GM21381 (cell line): ENCODE measurements at regions not wholly inside any gene's neighbourhood (a gene's known extent, or its start where the extent isn't known, plus 50 kb on each side); places are given as distances from the start of the nearest gene placed in this dataset.

Experiments used
- ATAC-seq: cut with Tn5 transposase; IDR thresholded peaks from one replicate; pipeline ENCODE4 v1.9.1; 2021; ENCODE audit warnings: mild to moderate bottlenecking, moderate library complexity; ENCODE audit not compliant: unreplicated experiment

DNA sequence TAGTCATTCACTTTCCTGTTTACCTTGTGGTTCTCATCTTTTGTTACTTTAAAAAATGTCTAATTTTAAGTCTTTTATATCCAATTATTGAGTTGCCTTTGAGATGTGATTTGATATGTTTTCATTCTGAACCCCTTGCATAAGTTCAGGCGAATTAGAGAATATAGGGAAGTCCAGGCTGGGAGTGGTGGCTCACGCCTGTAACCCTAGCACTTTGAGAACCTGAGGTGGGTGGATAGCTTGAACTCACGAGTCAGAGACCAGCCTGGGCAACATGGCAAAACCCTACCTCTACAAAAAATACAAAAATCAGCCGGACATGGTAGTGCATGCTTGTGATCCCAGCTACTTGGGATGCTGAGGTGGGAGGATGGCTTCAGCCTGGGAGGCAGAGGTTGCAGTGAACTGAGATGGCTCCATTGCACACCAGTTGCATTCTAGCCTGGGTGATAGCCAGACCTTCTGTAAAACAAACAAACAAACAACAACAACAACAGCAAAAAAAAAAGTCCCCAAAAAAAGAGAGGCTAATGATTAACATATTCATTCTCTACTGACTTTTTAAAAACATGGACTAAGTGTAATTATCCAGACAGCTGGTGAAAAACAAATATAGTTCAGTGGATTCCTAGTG, 451.1 kb upstream of the RGS6 start:
- ATAC-seq = no peak

- ATAC-seq = no peak
Observed at GRCh38 chr14:71482671-71483070, 449.6 kb upstream of the RGS6 start.

- no peak for ATAC-seq
Observed at GRCh38 chr14:71483154-71483553, 449.1 kb upstream of the RGS6 start.

DNA sequence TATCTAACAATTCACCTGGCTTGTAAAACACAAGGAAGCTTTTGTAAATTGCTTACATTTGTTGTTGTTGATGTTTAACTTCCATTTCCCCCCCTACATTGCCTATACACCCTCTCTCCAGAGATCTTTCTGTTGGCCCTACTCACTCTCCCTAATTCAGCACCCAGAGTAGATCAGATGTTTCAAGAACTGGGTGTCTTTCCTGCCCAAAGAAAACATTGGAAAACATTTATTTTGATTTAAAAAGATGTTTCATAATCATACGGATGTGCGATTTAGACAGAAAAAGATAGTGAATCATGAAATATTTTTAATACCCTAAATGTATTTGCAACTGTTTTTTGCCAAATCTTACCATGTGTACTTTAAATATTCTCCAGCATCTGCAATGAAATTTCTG, 446.4 kb upstream of the RGS6 start:
- ATAC-seq = no peak

DNA sequence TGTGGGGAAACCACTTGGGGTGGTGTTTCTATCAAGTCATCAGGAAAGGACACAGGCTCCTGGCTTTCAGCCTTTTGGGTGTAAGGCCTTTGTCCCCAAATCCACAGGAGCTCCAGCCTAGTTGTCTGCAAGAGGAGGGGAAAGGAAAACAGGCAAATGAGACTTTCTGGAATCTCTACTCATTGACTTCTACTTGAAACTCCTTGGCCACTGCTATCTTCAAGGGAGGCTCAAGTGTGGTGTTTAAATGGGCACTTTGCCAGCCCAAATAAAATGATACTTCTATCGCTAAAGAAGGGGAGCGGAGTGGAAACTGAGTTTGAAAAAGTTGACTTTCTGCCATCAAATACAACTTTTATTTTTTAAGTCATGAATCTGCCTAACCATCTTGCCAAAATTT, 445.9 kb upstream of the RGS6 start:
- ATAC-seq = no peak

GRCh38 chr14:71487449-71487848, 444.8 kb upstream of the RGS6 start:
- ATAC-seq = no peak

GRCh38 chr14:71487941-71488340, 444.3 kb upstream of the RGS6 start:
- no peak for ATAC-seq

DNA sequence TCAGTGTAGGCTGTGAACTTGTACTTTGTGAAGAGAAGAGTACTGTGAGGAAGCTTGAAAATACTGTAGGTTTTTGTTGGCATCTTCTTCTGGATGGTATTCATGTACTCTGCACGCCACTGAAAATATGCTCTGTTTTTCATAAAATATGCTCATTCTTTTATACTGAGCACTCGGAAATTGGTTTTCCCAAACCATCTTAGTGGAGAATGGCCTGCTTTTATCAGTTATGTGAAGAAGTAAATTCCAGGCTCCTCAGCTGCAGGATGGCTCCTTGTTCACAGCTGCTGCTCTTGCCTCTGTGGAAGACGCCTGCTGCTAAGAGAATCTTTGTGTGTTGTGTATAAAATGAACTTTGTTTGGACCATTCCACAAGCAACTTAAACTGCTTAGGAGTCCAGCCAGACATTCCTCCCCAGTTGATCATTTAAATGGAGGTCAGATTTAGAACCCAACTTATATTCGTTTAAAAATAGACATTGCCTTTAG, 443.5 kb upstream of the RGS6 start:
- ATAC-seq = no peak

DNA sequence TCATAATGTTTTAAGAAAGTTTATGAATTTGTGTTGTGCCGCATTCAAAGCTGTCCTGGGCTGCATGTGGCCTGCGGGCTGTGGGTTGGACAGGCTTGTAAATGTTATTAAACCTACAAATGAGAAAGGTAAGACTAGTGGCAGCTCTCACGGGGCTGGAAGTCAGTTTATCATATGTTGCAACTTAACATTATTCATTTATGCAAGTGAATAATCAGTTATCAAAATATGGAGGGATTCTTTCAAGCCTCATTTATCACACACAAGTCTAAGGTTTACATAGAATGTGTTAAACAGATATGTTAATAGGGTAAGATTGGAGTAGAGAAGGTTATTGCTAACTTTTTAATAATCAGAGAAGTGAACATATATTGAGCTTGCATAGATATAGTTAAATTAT, 442.5 kb upstream of the RGS6 start:
- ATAC-seq = no peak

DNA sequence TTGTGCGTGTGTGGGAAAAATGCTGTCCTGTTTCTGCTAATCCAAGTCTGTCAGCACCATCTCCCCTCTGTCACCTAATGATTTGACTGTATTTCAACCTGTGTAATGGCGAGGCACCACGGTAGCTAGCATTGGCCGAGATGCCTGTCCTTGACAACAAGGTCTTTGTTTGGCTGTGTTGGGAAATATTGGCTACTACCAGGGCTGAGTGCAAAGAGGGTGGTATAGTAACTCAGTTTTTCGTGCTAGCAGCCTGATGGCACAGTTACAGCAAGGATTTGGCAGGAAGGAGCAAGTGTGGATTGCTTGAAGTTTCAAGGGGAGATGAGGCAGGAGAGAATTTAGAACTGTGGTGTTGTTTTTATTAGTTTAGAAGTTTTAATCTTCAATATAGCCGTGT, 440.3 kb upstream of the RGS6 start:
- ATAC-seq = no peak

DNA sequence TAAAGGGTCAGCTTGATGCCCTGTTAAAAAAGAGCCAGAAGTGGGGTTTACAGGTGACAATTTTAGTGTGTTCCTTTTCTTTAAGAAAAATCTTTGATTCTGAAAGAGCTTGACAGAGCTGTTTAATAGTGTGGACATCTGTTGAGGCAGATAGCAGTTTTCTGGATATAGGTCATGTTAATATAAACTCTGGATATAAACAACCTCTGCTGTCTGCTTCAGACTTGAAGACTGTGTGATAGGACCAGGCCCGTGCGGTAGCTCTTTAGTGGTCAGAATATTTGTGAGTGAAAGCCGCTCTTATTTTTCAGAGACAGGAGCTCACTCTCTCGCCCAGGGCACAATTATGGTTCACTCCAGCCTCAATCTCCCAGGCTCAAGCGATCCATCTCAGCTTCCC, 439.9 kb upstream of the RGS6 start:
- no peak for ATAC-seq

DNA sequence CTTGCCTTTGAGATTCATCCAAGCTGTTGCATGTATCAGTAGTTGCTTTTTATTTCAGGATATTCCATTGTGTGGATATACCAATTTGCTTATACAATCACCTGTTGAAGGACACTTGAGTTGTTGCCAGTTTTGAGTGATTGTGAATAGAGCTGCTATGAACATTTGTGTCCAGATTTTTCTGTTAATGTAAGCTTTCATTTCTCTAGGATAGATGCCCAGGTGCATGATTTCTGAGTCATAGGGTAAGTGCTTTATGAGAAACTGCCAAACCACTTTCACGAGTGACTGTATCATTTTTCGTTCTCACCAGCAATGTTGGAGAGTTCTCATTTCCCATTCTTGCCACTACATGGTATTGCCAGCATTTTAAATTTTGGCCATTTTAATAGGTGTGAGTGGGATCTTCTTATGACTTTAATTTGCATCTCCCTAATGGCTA, 434.6 kb upstream of the RGS6 start:
- peak; percentile 85 for ATAC-seq

GRCh38 chr14:71498212-71498611, 434.0 kb upstream of the RGS6 start:
- ATAC-seq = peak; percentile 5

DNA sequence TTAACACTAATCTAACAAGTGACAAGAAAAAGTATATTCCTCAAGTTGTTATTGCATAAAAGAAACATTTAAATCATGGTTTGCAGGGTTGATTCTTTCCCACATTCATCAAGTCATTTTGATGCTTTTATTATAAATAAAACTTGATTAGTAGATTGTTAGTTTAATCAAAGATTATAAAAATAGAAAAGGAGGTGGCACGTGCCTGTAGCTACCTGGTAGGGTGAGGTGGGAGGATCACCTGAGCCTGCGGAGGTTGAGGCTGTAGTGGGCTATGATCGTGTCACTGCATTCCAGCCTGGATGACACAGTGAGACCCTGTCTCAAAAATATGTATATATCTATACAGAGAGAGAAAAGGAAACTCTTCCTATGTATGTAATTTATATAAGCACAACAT, 433.2 kb upstream of the RGS6 start:
- no peak for ATAC-seq

DNA sequence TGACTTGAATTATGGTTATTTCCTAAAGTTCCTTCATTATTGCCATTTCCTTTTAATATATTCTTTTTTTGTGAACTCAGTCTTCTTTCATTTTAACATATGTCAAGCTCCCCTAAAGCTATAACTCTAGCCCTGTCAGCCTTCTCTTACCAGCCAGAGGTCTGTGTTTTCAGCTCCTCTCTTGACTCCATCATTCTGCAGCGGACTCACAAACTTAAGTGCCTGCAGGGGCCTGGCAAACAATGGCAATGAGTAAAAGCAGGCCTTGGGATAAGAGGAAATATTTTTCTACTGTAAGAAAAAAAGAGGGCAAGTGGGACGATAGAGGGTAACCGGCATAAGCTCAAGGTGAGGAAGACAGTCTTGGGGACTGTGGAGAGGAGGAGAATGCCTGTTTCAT, 424.5 kb upstream of the RGS6 start:
- no peak for ATAC-seq

- ATAC-seq = no peak
Observed at GRCh38 chr14:71508901-71509300, 423.3 kb upstream of the RGS6 start.

DNA sequence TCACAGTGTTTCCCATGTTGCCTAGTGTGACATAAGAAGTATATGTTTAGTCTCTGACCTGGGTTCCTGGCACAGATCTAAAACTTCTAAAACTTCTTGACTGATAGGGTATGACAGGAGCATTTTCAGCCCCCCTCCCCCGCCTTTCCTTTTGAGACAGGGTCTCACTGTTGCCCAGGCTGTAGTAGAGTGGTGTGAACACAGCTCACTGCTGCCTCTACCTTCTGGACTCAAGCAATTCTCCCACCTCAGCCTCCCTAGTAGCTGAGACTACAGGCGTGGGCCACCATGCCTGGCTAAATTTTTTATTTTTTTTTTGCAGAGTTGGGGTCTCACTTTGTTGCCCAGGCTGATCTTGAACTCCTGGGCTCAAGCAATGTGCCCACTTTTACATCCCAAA, 421.1 kb upstream of the RGS6 start:
- no peak for ATAC-seq

DNA sequence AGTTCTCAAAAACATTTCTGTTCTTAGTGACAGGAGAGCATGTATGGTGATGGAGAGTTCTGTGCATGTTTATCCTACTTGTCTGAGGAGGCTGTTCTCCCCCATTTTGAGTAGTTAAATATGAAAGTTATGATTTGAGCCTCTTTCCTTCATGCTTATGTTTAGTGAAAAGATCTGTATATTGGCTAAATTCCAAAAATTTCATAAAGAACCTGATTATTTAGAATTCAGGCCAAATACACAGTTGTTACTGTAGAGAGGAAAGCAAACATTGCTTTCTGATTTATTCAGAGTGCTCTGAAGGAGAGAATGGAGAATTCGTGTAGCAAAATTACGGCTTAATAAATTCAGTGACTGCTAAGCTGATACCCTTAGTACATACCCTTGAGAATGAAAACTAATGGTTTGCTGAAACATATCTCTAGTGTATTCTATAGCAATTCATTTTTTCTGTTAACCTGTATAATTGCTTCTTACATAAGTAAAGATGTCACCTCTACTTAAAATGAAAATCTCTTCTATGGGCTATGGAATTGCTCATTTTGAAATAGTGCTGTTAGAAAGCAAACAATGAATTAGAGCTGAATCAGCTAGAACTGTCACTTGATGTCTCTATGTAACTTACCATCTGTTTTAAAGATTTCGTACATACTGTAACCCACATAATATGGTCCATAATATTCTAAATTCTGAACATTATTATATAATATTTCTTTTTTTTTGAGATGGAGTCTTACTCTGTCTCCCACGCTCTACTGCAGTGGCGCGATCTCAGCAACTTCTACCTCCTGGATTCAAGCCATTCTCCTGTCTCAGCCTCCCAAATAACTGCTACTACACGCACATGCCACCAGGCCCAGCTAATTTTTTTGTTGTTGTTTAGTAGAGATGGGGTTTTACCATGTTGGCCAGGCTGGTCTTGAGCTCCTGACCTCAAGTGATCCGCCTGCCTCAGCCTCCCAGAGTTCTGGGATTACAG, 417.0 kb upstream of the RGS6 start:
- no peak for ATAC-seq

GRCh38 chr14:71521238-71522135, 410.7 kb upstream of the RGS6 start:
- ATAC-seq = no peak

DNA sequence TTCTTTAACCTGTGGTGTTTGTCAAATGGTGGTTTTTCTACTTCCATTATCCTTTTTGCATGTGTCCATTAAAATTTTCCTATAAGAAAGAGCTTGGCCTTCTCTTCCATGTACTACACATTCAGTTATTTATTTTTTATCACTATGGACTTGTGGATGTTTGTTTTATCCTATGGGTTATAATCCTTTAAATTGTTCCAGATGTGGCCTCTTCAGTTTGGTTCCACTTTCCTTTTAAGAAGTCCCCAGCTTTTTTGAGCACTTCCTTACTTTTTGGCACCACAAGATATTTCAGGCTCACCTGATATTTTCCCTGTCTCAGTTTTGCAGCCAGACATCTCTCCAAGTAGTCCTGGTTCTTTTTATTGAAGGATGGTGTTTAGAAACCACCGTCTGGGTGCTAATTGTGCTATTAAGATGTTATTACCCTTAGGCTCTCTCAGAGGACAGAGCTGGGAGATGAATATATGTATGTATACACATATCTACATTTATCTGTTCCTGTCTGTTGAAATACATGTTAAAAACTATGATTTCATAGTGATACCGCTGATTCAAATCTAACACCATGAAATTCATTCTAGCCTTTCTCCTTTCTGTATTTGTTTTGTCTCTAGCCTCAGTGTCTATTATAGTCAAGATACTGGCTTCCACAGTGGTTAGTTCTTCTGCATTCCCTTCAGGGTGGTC, 408.5 kb upstream of the RGS6 start:
- peak; percentile 72 for ATAC-seq
